ENCODE measurements at regions not wholly inside any gene's neighbourhood (a gene's known extent, or its start where the extent isn't known, plus 50 kb on each side); places are given as distances from the start of the nearest gene placed in this dataset.

DNA sequence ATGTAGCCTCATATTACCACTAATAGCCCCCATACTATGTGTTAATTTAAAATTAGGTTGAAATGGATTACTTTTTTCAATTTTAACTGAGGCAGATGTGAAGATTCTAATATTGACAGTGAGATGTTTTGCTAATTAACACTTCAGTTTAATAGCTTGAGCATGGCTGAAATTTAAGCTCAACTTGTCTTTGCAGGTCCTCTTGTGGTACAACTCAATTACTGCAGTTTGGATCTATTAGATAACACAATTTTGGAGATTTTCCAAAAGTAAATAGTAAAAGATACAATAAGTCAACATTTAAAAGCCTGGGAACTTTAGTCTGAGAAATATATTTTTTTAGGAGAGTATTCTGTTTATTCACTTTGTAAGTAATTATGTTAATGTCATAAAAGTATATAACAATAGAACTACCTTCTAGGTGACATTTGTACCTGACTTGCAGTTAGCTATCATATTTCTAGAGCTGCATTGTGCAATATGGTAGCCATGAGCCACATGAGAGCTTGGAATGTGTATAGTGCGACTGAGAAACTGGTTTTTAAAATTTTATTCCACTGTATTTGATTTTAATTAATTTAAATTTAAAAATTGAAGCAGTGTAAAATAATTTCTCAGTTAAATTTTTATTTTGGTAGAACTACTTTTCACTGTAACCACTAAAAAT, 73.1 kb upstream of the FMR1 start:
- DNase-seq (ENCODE audit: low spot score): no peak

DNA sequence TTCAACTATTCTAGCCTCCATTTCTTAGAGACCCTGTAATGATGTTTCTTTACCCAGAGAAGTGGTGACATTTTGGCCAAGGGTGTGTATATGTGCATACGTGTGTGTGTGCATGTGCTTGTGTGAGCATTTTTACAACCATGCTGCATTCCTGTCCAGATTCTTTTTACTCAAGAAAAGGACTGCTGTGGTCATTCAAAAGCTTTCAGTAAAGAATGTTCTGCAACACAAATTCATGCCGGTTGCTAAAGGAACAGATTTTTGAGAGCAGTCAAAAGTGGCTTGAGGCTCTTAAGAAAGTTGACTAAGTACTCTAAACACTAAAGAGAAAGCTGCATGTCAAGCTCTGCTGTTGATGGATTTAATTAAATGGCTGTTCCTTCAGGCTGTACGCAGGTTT, 65.0 kb upstream of the FMR1 start:
- no peak for DNase-seq (ENCODE audit: low spot score)

DNA sequence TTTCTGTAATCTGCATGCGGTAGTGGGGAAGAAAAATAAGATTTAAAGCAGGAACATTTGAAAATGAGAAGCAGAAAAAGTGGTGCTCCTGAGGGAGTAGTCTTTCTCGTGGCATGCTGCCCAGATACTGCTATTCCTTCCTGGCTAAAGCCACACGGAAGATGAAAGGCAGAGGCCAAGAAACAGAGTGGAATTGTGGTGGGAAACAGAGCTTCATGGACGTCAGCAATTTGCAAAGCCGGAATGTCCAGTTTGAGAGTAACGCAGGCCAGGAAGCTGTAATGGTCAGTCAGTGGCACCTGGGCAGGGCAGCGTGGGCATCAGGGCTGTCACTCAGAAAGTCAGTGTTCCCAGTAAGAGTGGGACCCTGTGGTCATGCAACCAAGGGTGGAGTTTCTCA, 63.7 kb upstream of the FMR1 start:
- no peak for DNase-seq (ENCODE audit: low spot score)

DNA sequence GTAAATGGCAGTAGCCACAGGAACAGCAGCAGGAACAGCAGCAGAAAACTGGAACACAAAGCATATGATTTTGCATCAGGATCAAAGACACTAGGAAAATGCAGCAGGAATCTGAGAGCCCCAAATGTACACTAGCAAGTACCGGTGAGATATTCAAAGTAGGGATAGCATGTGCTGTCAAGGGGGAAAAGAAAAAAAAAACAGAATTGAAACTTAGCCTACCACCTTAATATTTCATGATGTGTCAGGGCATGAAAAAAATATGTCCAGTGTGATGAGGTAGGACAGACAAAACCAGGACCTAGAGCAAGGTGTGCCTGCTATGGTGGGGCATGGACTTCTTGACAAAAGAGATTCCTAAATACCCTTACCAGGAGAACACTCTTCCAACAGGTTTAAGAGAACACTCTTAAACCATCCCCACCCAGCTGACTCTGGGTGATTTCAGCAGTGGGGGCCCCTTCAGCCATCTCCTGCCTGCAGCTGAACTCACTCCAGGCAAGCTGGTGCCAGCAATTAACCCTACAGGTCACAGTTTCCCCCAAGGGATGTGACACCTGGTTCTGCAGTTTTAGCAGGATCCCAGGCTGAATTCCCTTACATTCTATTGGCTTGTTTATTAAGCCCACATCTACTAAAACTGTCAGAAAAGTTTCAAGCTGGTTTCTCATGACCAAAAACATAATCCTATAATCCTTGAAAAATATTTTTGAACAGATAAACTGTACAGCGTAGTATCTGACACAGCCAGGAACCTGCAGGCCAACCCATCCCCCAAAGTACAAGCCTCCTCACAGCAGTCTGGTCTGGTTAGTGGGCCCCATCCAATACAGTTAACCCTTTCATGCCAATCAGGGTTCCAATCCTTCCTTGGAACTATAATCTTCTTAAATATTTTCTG, 62.9 kb upstream of the FMR1 start:
- DNase-seq (ENCODE audit: low spot score): no peak

DNA sequence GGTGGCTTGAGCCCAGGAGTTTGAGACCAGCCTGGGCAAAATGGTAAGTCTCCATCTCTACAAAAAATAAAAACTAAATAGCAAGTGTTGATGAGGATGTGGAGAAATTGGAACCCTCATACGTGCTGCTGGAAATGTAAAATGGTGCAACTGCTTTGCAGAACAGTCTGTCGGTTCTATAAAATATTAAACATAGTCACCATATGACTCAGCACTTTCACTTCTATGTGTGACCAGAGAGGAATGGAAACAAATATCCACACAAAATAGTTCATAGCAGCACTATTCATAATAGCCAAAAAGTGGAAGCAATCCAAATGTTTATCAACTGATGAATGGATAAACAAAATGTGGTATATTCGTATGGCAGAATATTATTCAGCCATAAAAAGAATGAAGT, 60.8 kb upstream of the FMR1 start:
- no peak for DNase-seq (ENCODE audit: low spot score)

DNA sequence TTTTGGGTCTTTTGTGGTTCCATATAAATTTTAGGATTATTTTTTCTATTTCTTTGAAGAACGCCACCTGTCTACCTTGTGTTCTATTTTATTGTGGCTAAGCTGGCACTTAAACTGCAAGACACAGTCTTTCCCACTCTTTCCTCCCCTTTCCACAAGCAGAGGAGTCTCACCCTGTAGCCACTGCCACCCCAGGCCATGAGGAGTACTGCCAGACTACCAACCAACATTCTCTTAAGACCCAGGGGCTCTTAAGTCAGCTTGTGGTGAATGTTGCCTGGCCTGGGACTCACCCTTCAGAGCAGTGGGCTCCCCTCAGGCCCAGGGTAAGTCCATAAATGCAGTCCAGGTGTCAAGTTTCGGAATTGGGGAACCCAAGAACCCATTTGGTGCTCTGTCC, 58.0 kb upstream of the FMR1 start:
- DNase-seq (ENCODE audit: low spot score): no peak

DNA sequence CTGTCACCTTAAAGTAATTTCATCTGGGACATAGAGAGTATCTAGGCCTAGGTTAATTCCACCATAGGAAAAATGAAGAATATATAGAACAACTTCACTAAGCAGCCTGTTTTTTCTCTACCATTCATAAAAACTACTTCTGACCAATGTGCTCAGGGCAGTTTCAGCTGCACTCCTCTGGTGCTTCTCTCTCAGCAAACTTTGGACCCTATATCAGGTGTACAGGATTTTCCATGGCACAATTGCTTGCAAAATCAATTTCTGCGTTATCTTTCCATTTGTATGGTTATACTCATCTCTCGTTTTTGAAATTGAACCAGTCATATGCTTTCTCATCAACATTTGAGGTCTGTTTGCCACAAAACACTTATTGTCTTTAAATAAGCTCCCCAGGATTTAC, 52.1 kb upstream of the FMR1 start:
- DNase-seq (ENCODE audit: low spot score): no peak

Data from pons (tissue), 1 donor.